ENCODE measurements at regions not wholly inside any gene's neighbourhood (a gene's known extent, or its start where the extent isn't known, plus 50 kb on each side); places are given as distances from the start of the nearest gene placed in this dataset.

GRCh38 chr7:131733604-131734003 is 177.2 kb upstream of the PODXL start:
- DNase-seq, result no peak
- H3K36me3 Mint-ChIP-seq, result no peaks in the 10 kb centered on the region
- no peaks in the 10 kb centered on the region for H3K4me1 Mint-ChIP-seq
- no peak overlapping the region for H3K4me3 Mint-ChIP-seq
- no peak overlapping the region for H3K27ac Mint-ChIP-seq
- H3K27me3 Mint-ChIP-seq, result peaks cover 42% of the 10 kb centered on the region
- H3K9me3 Mint-ChIP-seq, result peaks cover 5% of the 10 kb centered on the region

- DNase-seq, result no peak
- Mint-ChIP-seq H3K27ac (no peak overlapping the region), H3K4me1 (no peaks in the 10 kb centered on the region), H3K4me3 (no peak overlapping the region), H3K9me3 (peaks cover 7% of the 10 kb centered on the region), H3K36me3 (no peaks in the 10 kb centered on the region), H3K27me3 (peaks cover 8% of the 10 kb centered on the region)
Measured at GRCh38 chr7:131727189-131727588, 170.8 kb upstream of the PODXL start.

- H3K4me3 Mint-ChIP-seq, result no peak overlapping the region
- no peak for DNase-seq
- H3K4me1 Mint-ChIP-seq, result no peaks in the 10 kb centered on the region
- no peaks in the 10 kb centered on the region for H3K36me3 Mint-ChIP-seq
- peaks cover 7% of the 10 kb centered on the region for H3K9me3 Mint-ChIP-seq
- H3K27me3 Mint-ChIP-seq, result peaks cover 7% of the 10 kb centered on the region
- H3K27ac Mint-ChIP-seq, result no peak overlapping the region
Measured at GRCh38 chr7:131726686-131727085, 170.3 kb upstream of the PODXL start.

GRCh38 chr7:131726031-131726430 is 169.6 kb upstream of the PODXL start:
- Mint-ChIP-seq H3K27me3 (peaks cover 7% of the 10 kb centered on the region), H3K36me3 (no peaks in the 10 kb centered on the region), H3K4me3 (no peak overlapping the region), H3K9me3 (peaks cover 7% of the 10 kb centered on the region), H3K4me1 (no peaks in the 10 kb centered on the region), H3K27ac (no peak overlapping the region)
- DNase-seq, result no peak

GRCh38 chr7:131724776-131725345 is 168.4 kb upstream of the PODXL start:
- peaks cover 7% of the 10 kb centered on the region for H3K27me3 Mint-ChIP-seq
- no peaks in the 10 kb centered on the region for H3K4me1 Mint-ChIP-seq
- H3K4me3 Mint-ChIP-seq, result no peak overlapping the region
- DNase-seq, result no peak
- H3K27ac Mint-ChIP-seq, result no peak overlapping the region
- H3K36me3 Mint-ChIP-seq, result no peaks in the 10 kb centered on the region
- H3K9me3 Mint-ChIP-seq, result peaks cover 7% of the 10 kb centered on the region

- peaks cover 7% of the 10 kb centered on the region for H3K27me3 Mint-ChIP-seq
- DNase-seq, result no peak
- no peaks in the 10 kb centered on the region for H3K4me1 Mint-ChIP-seq
- peaks cover 5% of the 10 kb centered on the region for H3K9me3 Mint-ChIP-seq
- H3K4me3 Mint-ChIP-seq, result no peak overlapping the region
- H3K27ac Mint-ChIP-seq, result no peak overlapping the region
- H3K36me3 Mint-ChIP-seq, result no peaks in the 10 kb centered on the region
Measured at GRCh38 chr7:131723926-131724325, 167.5 kb upstream of the PODXL start.

GRCh38 chr7:131722371-131722770 is 165.9 kb upstream of the PODXL start:
- H3K27me3 Mint-ChIP-seq, result peaks cover 7% of the 10 kb centered on the region
- no peak overlapping the region for H3K27ac Mint-ChIP-seq

GRCh38 chr7:131721660-131722059 is 165.2 kb upstream of the PODXL start:
- Mint-ChIP-seq H3K27me3 (peaks cover 7% of the 10 kb centered on the region), H3K9me3 (no peaks in the 10 kb centered on the region), H3K4me1 (no peaks in the 10 kb centered on the region), H3K27ac (no peak overlapping the region), H3K4me3 (no peak overlapping the region), H3K36me3 (no peaks in the 10 kb centered on the region)
- no peak for DNase-seq

More at GRCh38 chr7:131722371-131722770, 165.9 kb upstream of the PODXL start:
- no peaks in the 10 kb centered on the region for H3K36me3 Mint-ChIP-seq
- no peaks in the 10 kb centered on the region for H3K4me1 Mint-ChIP-seq
- H3K4me3 Mint-ChIP-seq, result no peak overlapping the region
- no peak for DNase-seq
- no peaks in the 10 kb centered on the region for H3K9me3 Mint-ChIP-seq

- H3K36me3 Mint-ChIP-seq, result no peaks in the 10 kb centered on the region
- no peak overlapping the region for H3K27ac Mint-ChIP-seq
- no peaks in the 10 kb centered on the region for H3K9me3 Mint-ChIP-seq
- H3K4me3 Mint-ChIP-seq, result no peak overlapping the region
- peaks cover 7% of the 10 kb centered on the region for H3K27me3 Mint-ChIP-seq
- no peak for DNase-seq
- no peaks in the 10 kb centered on the region for H3K4me1 Mint-ChIP-seq
Measured at GRCh38 chr7:131720703-131721102, 164.3 kb upstream of the PODXL start.

GRCh38 chr7:131717181-131717580 is 160.8 kb upstream of the PODXL start:
- no peak overlapping the region for H3K27ac Mint-ChIP-seq
- no peak overlapping the region for H3K4me3 Mint-ChIP-seq
- no peaks in the 10 kb centered on the region for H3K36me3 Mint-ChIP-seq
- DNase-seq, result no peak
- H3K27me3 Mint-ChIP-seq, result peaks cover 9% of the 10 kb centered on the region
- no peaks in the 10 kb centered on the region for H3K9me3 Mint-ChIP-seq
- no peaks in the 10 kb centered on the region for H3K4me1 Mint-ChIP-seq

GRCh38 chr7:131699323-131699722 is 142.9 kb upstream of the PODXL start:
- no peaks in the 10 kb centered on the region for H3K36me3 Mint-ChIP-seq
- H3K27ac Mint-ChIP-seq, result no peak overlapping the region
- no peaks in the 10 kb centered on the region for H3K4me1 Mint-ChIP-seq
- no peaks in the 10 kb centered on the region for H3K27me3 Mint-ChIP-seq
- DNase-seq, result no peak
- H3K4me3 Mint-ChIP-seq, result no peak overlapping the region
- peaks cover 5% of the 10 kb centered on the region for H3K9me3 Mint-ChIP-seq

- peaks cover 46% of the 10 kb centered on the region for H3K27me3 Mint-ChIP-seq
- no peaks in the 10 kb centered on the region for H3K36me3 Mint-ChIP-seq
- peaks cover 7% of the 10 kb centered on the region for H3K4me1 Mint-ChIP-seq
- no peaks in the 10 kb centered on the region for H3K9me3 Mint-ChIP-seq
- DNase-seq, result peak; percentile 57
- H3K4me3 Mint-ChIP-seq, result no peak overlapping the region
- H3K27ac Mint-ChIP-seq, result no peak overlapping the region
Measured at GRCh38 chr7:131692131-131692960, 135.9 kb upstream of the PODXL start.

GRCh38 chr7:131691454-131692130 is 135.2 kb upstream of the PODXL start:
- Mint-ChIP-seq H3K4me3 (no peak overlapping the region), H3K36me3 (no peaks in the 10 kb centered on the region), H3K4me1 (peaks cover 7% of the 10 kb centered on the region), H3K27me3 (peaks cover 51% of the 10 kb centered on the region), H3K27ac (no peak overlapping the region), H3K9me3 (no peaks in the 10 kb centered on the region)
- no peak for DNase-seq

- no peaks in the 10 kb centered on the region for H3K36me3 Mint-ChIP-seq
- H3K9me3 Mint-ChIP-seq, result no peaks in the 10 kb centered on the region
- no peak overlapping the region for H3K4me3 Mint-ChIP-seq
- peaks cover 56% of the 10 kb centered on the region for H3K27me3 Mint-ChIP-seq
- peaks cover 7% of the 10 kb centered on the region for H3K4me1 Mint-ChIP-seq
- H3K27ac Mint-ChIP-seq, result no peak overlapping the region
- DNase-seq, result no peak
Measured at GRCh38 chr7:131690441-131690840, 134.0 kb upstream of the PODXL start.

GRCh38 chr7:131689662-131690234 is 133.3 kb upstream of the PODXL start:
- no peaks in the 10 kb centered on the region for H3K36me3 Mint-ChIP-seq
- H3K4me3 Mint-ChIP-seq, result no peak overlapping the region
- H3K4me1 Mint-ChIP-seq, result peaks cover 7% of the 10 kb centered on the region
- H3K27me3 Mint-ChIP-seq, result peaks cover 63% of the 10 kb centered on the region
- H3K27ac Mint-ChIP-seq, result no peak overlapping the region
- no peak for DNase-seq
- no peaks in the 10 kb centered on the region for H3K9me3 Mint-ChIP-seq

All from activated naive CD8-positive, alpha-beta T cell treated with anti-CD3 and anti-CD28 coated beads for 36 hours (primary cell).